ENCODE measurements at regions not wholly inside any gene's neighbourhood (a gene's known extent, or its start where the extent isn't known, plus 50 kb on each side); places are given as distances from the start of the nearest gene placed in this dataset.
"Not testable (repeated sequence)": the region's sequence is repeated elsewhere in the genome, so short reads cannot be mapped to it uniquely, and the experiment has no call there.

- DNase-seq = no peak
These were observed 73.3 kb downstream of the RGS12 start for GRCh38 chr4:3365871-3366842.

- no peak for DNase-seq
These were observed 74.3 kb downstream of the RGS12 start for GRCh38 chr4:3366893-3367775.

- DNase-seq = no peak
These were observed 73.9 kb upstream of the HGFAC start for GRCh38 chr4:3367866-3368265.

GRCh38 chr4:3368334-3368733 is 73.4 kb upstream of the HGFAC start:
- DNase-seq = no peak

GRCh38 chr4:3368841-3369760 is 72.7 kb upstream of the HGFAC start:
- DNase-seq = no peak

GRCh38 chr4:3369781-3370674 is 71.7 kb upstream of the HGFAC start:
- peak; percentile 50 to 60 for DNase-seq

- DNase-seq = no peak
These were observed 70.5 kb upstream of the HGFAC start for GRCh38 chr4:3371033-3372001.

- no peak for DNase-seq
These were observed 69.4 kb upstream of the HGFAC start for GRCh38 chr4:3372264-3372932.

GRCh38 chr4:3372933-3373465 is 68.8 kb upstream of the HGFAC start:
- peak; percentile 84 to 88 for DNase-seq

GRCh38 chr4:3373468-3373867 is 68.3 kb upstream of the HGFAC start:
- DNase-seq = no peak

GRCh38 chr4:3374011-3374645 is 67.6 kb upstream of the HGFAC start:
- DNase-seq = no peak

- no peak for DNase-seq
These were observed 67.1 kb upstream of the HGFAC start for GRCh38 chr4:3374667-3375066.

GRCh38 chr4:3375688-3376087 is 66.1 kb upstream of the HGFAC start:
- DNase-seq = no peak

- DNase-seq = no peak
These were observed 65.5 kb upstream of the HGFAC start for GRCh38 chr4:3376266-3376665.

GRCh38 chr4:3377557-3377956 is 64.2 kb upstream of the HGFAC start:
- no peak for DNase-seq

- DNase-seq = not testable (repeated sequence)
These were observed 61.4 kb upstream of the HGFAC start for GRCh38 chr4:3380336-3380735.

GRCh38 chr4:3381208-3381607 is 60.6 kb upstream of the HGFAC start:
- not testable (repeated sequence) for DNase-seq

- no peak for DNase-seq
These were observed 59.5 kb upstream of the HGFAC start for GRCh38 chr4:3382251-3382650.

- DNase-seq = no peak
These were observed 57.4 kb upstream of the HGFAC start for GRCh38 chr4:3384391-3384770.
